Right hindlimb (tissue), 1 donor: ENCODE measurements at regions not wholly inside any gene's neighbourhood (a gene's known extent, or its start where the extent isn't known, plus 50 kb on each side); places are given as distances from the start of the nearest gene placed in this dataset.
"Not testable (repeated sequence)": the region's sequence is repeated elsewhere in the genome, so short reads cannot be mapped to it uniquely, and the experiment has no call there.

Experiments
- DNase-seq: peaks from one replicate; pipeline ENCODE4 v3.0.0-alpha.2; 2018

- DNase-seq, result no peak
Observed at GRCh38 chr1:219560856-219561255, 52.0 kb downstream of the ZC3H11B start.

- no peak for DNase-seq
Observed at GRCh38 chr1:219559899-219560298, 53.0 kb downstream of the ZC3H11B start.

- DNase-seq, result peak; percentile 35
Observed at GRCh38 chr1:219555806-219556205, 57.1 kb downstream of the ZC3H11B start.

GRCh38 chr1:219555031-219555692 lies 57.7 kb downstream of the ZC3H11B start:
- no peak for DNase-seq

GRCh38 chr1:219553934-219554502 lies 58.9 kb downstream of the ZC3H11B start:
- DNase-seq, result no peak

- DNase-seq, result peak; percentile 71
Observed at GRCh38 chr1:219550201-219550600, 62.7 kb downstream of the ZC3H11B start.

GRCh38 chr1:219549215-219549614 lies 63.7 kb downstream of the ZC3H11B start:
- DNase-seq, result no peak

- no peak for DNase-seq
Observed at GRCh38 chr1:219548386-219548785, 64.5 kb downstream of the ZC3H11B start.

- DNase-seq, result not testable (repeated sequence)
Observed at GRCh38 chr1:219545756-219546155, 67.1 kb downstream of the ZC3H11B start.

GRCh38 chr1:219544163-219544846 lies 68.6 kb downstream of the ZC3H11B start:
- no peak for DNase-seq

GRCh38 chr1:219542828-219543518 lies 69.9 kb downstream of the ZC3H11B start:
- no peak for DNase-seq

GRCh38 chr1:219541946-219542345 lies 71.0 kb downstream of the ZC3H11B start:
- DNase-seq, result no peak

GRCh38 chr1:219539645-219540254 lies 73.2 kb downstream of the ZC3H11B start:
- no peak for DNase-seq

GRCh38 chr1:219538886-219539285 lies 74.0 kb downstream of the ZC3H11B start:
- no peak for DNase-seq

GRCh38 chr1:219537223-219537631 lies 75.7 kb downstream of the ZC3H11B start:
- no peak for DNase-seq

GRCh38 chr1:219536038-219536437 lies 76.9 kb downstream of the ZC3H11B start:
- no peak for DNase-seq

- DNase-seq, result no peak
Observed at GRCh38 chr1:219534991-219535390, 77.9 kb downstream of the ZC3H11B start.

GRCh38 chr1:219533280-219533679 lies 79.6 kb downstream of the ZC3H11B start:
- no peak for DNase-seq

GRCh38 chr1:219529116-219529515 lies 83.8 kb downstream of the ZC3H11B start:
- DNase-seq, result no peak

GRCh38 chr1:219528633-219529032 lies 84.3 kb downstream of the ZC3H11B start:
- DNase-seq, result no peak

- DNase-seq, result no peak
Observed at GRCh38 chr1:219527994-219528393, 84.9 kb downstream of the ZC3H11B start.

GRCh38 chr1:219526074-219526473 lies 86.8 kb downstream of the ZC3H11B start:
- DNase-seq, result no peak

GRCh38 chr1:219523411-219523810 lies 89.5 kb downstream of the ZC3H11B start:
- no peak for DNase-seq
